NCI-H82 treated with DMSO at 0.1 percent for 48 hours (cell line): ENCODE measurements at regions not wholly inside any gene's neighbourhood (a gene's known extent, or its start where the extent isn't known, plus 50 kb on each side); places are given as distances from the start of the nearest gene placed in this dataset.

Experiments used
- DNase-seq: peaks from one replicate; lab custom pipeline; 2025; ENCODE audit not compliant: unreplicated experiment; lab: John Stamatoyannopoulos, UW

- DNase-seq, result no peak
These were observed 1133.3 kb downstream of the BRD1 start for GRCh38 chr22:48694296-48694883.

- DNase-seq, result no peak
These were observed 1134.1 kb downstream of the BRD1 start for GRCh38 chr22:48693377-48694135.

GRCh38 chr22:48692734-48693376, 1134.8 kb downstream of the BRD1 start:
- DNase-seq, result no peak

GRCh38 chr22:48691431-48691851, 1136.2 kb downstream of the BRD1 start:
- no peak for DNase-seq

GRCh38 chr22:48690583-48691317, 1136.9 kb downstream of the BRD1 start:
- no peak for DNase-seq

GRCh38 chr22:48689206-48689605, 1138.5 kb downstream of the BRD1 start:
- no peak for DNase-seq

- no peak for DNase-seq
These were observed 1139.3 kb downstream of the BRD1 start for GRCh38 chr22:48688366-48688765.

- no peak for DNase-seq
These were observed 1140.1 kb downstream of the BRD1 start for GRCh38 chr22:48687606-48688005.

- no peak for DNase-seq
These were observed 1140.9 kb downstream of the BRD1 start for GRCh38 chr22:48686694-48687302.

- no peak for DNase-seq
These were observed 1141.9 kb downstream of the BRD1 start for GRCh38 chr22:48685767-48686166.

GRCh38 chr22:48683640-48684039, 1144.0 kb downstream of the BRD1 start:
- DNase-seq, result no peak

- no peak for DNase-seq
These were observed 1145.2 kb downstream of the BRD1 start for GRCh38 chr22:48682504-48682903.

GRCh38 chr22:48680601-48681000, 1147.1 kb downstream of the BRD1 start:
- no peak for DNase-seq

GRCh38 chr22:48679656-48680555, 1147.8 kb downstream of the BRD1 start:
- no peak for DNase-seq

- no peak for DNase-seq
These were observed 1149.2 kb downstream of the BRD1 start for GRCh38 chr22:48678171-48679135.

GRCh38 chr22:48677621-48678020, 1150.1 kb downstream of the BRD1 start:
- DNase-seq, result no peak

GRCh38 chr22:48677168-48677520, 1150.5 kb downstream of the BRD1 start:
- DNase-seq, result no peak

GRCh38 chr22:48676266-48677167, 1151.2 kb downstream of the BRD1 start:
- DNase-seq, result no peak
